ENCODE measurements at regions not wholly inside any gene's neighbourhood (a gene's known extent, or its start where the extent isn't known, plus 50 kb on each side); places are given as distances from the start of the nearest gene placed in this dataset.

- no peaks in the 10 kb centered on the region for H3K9me3 Mint-ChIP-seq
- intact Hi-C loops (cut with micrococcal nuclease) = no loop called here
Measured at GRCh38 chr4:17329046-17329445, 182.8 kb downstream of the QDPR start.

GRCh38 chr4:17328141-17328815 lies 183.6 kb downstream of the QDPR start:
- Mint-ChIP-seq H3K4me1 (peaks cover 22% of the 10 kb centered on the region), H3K27me3 (no peaks in the 10 kb centered on the region), H3K4me3 (no peak overlapping the region), H3K27ac (no peak overlapping the region), H3K9me3 (no peaks in the 10 kb centered on the region), H3K36me3 (ENCODE audit: low read depth) (no peaks in the 10 kb centered on the region)
- intact Hi-C loops (cut with micrococcal nuclease) = no loop called here
- DNase-seq = peak; percentile 20

More at GRCh38 chr4:17329046-17329445, 182.8 kb downstream of the QDPR start:
- H3K27me3 Mint-ChIP-seq = no peaks in the 10 kb centered on the region
- no peak overlapping the region for H3K27ac Mint-ChIP-seq
- peaks cover 21% of the 10 kb centered on the region for H3K4me1 Mint-ChIP-seq
- peak; percentile 32 for DNase-seq
- no peaks in the 10 kb centered on the region for H3K36me3 Mint-ChIP-seq (ENCODE audit: low read depth)
- H3K4me3 Mint-ChIP-seq = no peak overlapping the region

- intact Hi-C loops (cut with micrococcal nuclease) = no loop called here
- Mint-ChIP-seq H3K27me3 (no peaks in the 10 kb centered on the region), H3K4me1 (peaks cover 22% of the 10 kb centered on the region)
Measured at GRCh38 chr4:17327591-17327990, 184.3 kb downstream of the QDPR start.

GRCh38 chr4:17326756-17327155 lies 185.1 kb downstream of the QDPR start:
- Mint-ChIP-seq H3K4me1 (peaks cover 22% of the 10 kb centered on the region), H3K9me3 (no peaks in the 10 kb centered on the region), H3K27ac (no peak overlapping the region), H3K36me3 (ENCODE audit: low read depth) (no peaks in the 10 kb centered on the region), H3K4me3 (no peak overlapping the region), H3K27me3 (no peaks in the 10 kb centered on the region)
- intact Hi-C loops (cut with micrococcal nuclease) = no loop called here
- DNase-seq = no peak

More at GRCh38 chr4:17327591-17327990, 184.3 kb downstream of the QDPR start:
- Mint-ChIP-seq H3K36me3 (ENCODE audit: low read depth) (no peaks in the 10 kb centered on the region), H3K9me3 (no peaks in the 10 kb centered on the region), H3K4me3 (no peak overlapping the region), H3K27ac (no peak overlapping the region)
- peak; percentile 35 for DNase-seq

- intact Hi-C loops (cut with micrococcal nuclease) = no loop called here
- Mint-ChIP-seq H3K4me1 (peaks cover 20% of the 10 kb centered on the region), H3K27me3 (no peaks in the 10 kb centered on the region)
Measured at GRCh38 chr4:17325098-17325497, 186.8 kb downstream of the QDPR start.

GRCh38 chr4:17324386-17324830 lies 187.5 kb downstream of the QDPR start:
- intact Hi-C loops (cut with micrococcal nuclease) = loop anchor here (1.0 kb wide), 4 partner anchors 12 to 529 kb away; no protein-coding TSS in a partner anchor
- Mint-ChIP-seq H3K9me3 (no peaks in the 10 kb centered on the region), H3K4me3 (peak overlapping the region; percentile 39), H3K36me3 (ENCODE audit: low read depth) (no peaks in the 10 kb centered on the region), H3K27ac (peak overlapping the region; percentile 48), H3K27me3 (no peaks in the 10 kb centered on the region), H3K4me1 (peaks cover 20% of the 10 kb centered on the region)
- DNase-seq = peak; percentile 84

More at GRCh38 chr4:17325098-17325497, 186.8 kb downstream of the QDPR start:
- no peak overlapping the region for H3K27ac Mint-ChIP-seq
- H3K9me3 Mint-ChIP-seq = no peaks in the 10 kb centered on the region
- no peak overlapping the region for H3K4me3 Mint-ChIP-seq
- DNase-seq = no peak
- no peaks in the 10 kb centered on the region for H3K36me3 Mint-ChIP-seq (ENCODE audit: low read depth)

GRCh38 chr4:17323554-17324385 lies 188.1 kb downstream of the QDPR start:
- H3K4me3 Mint-ChIP-seq = peak overlapping the region; percentile 39
- H3K36me3 Mint-ChIP-seq (ENCODE audit: low read depth) = no peaks in the 10 kb centered on the region
- peaks cover 18% of the 10 kb centered on the region for H3K4me1 Mint-ChIP-seq
- intact Hi-C loops (cut with micrococcal nuclease) = loop anchor here (1.0 kb wide), 4 partner anchors 13 to 528 kb away; no protein-coding TSS in a partner anchor
- no peaks in the 10 kb centered on the region for H3K9me3 Mint-ChIP-seq
- no peak overlapping the region for H3K27ac Mint-ChIP-seq
- DNase-seq = no peak
- no peaks in the 10 kb centered on the region for H3K27me3 Mint-ChIP-seq

- Mint-ChIP-seq H3K27me3 (peaks cover 2% of the 10 kb centered on the region), H3K27ac (no peak overlapping the region), H3K4me3 (no peak overlapping the region), H3K4me1 (peaks cover 15% of the 10 kb centered on the region), H3K9me3 (no peaks in the 10 kb centered on the region), H3K36me3 (ENCODE audit: low read depth) (no peaks in the 10 kb centered on the region)
- intact Hi-C loops (cut with micrococcal nuclease) = no loop called here
- no peak for DNase-seq
Measured at GRCh38 chr4:17322514-17322913, 189.4 kb downstream of the QDPR start.

GRCh38 chr4:17320046-17320445 lies 191.8 kb downstream of the QDPR start:
- Mint-ChIP-seq H3K27me3 (peaks cover 10% of the 10 kb centered on the region), H3K27ac (no peak overlapping the region), H3K9me3 (no peaks in the 10 kb centered on the region), H3K36me3 (ENCODE audit: low read depth) (no peaks in the 10 kb centered on the region), H3K4me1 (peaks cover 11% of the 10 kb centered on the region), H3K4me3 (no peak overlapping the region)
- intact Hi-C loops (cut with micrococcal nuclease) = no loop called here
- DNase-seq = no peak

GRCh38 chr4:17317526-17317925 lies 194.4 kb downstream of the QDPR start:
- intact Hi-C loops (cut with micrococcal nuclease) = no loop called here
- Mint-ChIP-seq H3K4me3 (no peak overlapping the region), H3K27me3 (peaks cover 12% of the 10 kb centered on the region), H3K9me3 (no peaks in the 10 kb centered on the region), H3K36me3 (ENCODE audit: low read depth) (no peaks in the 10 kb centered on the region), H3K4me1 (no peaks in the 10 kb centered on the region), H3K27ac (no peak overlapping the region)
- no peak for DNase-seq

GRCh38 chr4:17316566-17316965 lies 195.3 kb downstream of the QDPR start:
- Mint-ChIP-seq H3K9me3 (no peaks in the 10 kb centered on the region), H3K36me3 (ENCODE audit: low read depth) (no peaks in the 10 kb centered on the region), H3K4me3 (no peak overlapping the region), H3K4me1 (no peaks in the 10 kb centered on the region), H3K27ac (no peak overlapping the region), H3K27me3 (peaks cover 14% of the 10 kb centered on the region)
- DNase-seq = no peak
- intact Hi-C loops (cut with micrococcal nuclease) = no loop called here

- Mint-ChIP-seq H3K27ac (no peak overlapping the region), H3K27me3 (peaks cover 16% of the 10 kb centered on the region), H3K9me3 (no peaks in the 10 kb centered on the region), H3K4me3 (no peak overlapping the region), H3K36me3 (ENCODE audit: low read depth) (no peaks in the 10 kb centered on the region), H3K4me1 (no peaks in the 10 kb centered on the region)
- no peak for DNase-seq
- intact Hi-C loops (cut with micrococcal nuclease) = no loop called here
Measured at GRCh38 chr4:17315459-17315858, 196.4 kb downstream of the QDPR start.

- Mint-ChIP-seq H3K36me3 (ENCODE audit: low read depth) (no peaks in the 10 kb centered on the region), H3K4me3 (no peak overlapping the region), H3K27ac (no peak overlapping the region), H3K9me3 (no peaks in the 10 kb centered on the region), H3K27me3 (peaks cover 23% of the 10 kb centered on the region), H3K4me1 (peaks cover 3% of the 10 kb centered on the region)
- no peak for DNase-seq
- intact Hi-C loops (cut with micrococcal nuclease) = no loop called here
Measured at GRCh38 chr4:17313194-17313593, 198.7 kb downstream of the QDPR start.

- no peak overlapping the region for H3K4me3 Mint-ChIP-seq
- no peak for DNase-seq
Measured at GRCh38 chr4:17310269-17310652, 201.6 kb downstream of the QDPR start.

More at GRCh38 chr4:17310269-17310652, 201.6 kb downstream of the QDPR start:
- Mint-ChIP-seq H3K36me3 (ENCODE audit: low read depth) (no peaks in the 10 kb centered on the region), H3K27ac (no peak overlapping the region), H3K9me3 (peaks cover 4% of the 10 kb centered on the region), H3K27me3 (peaks cover 16% of the 10 kb centered on the region), H3K4me1 (peaks cover 3% of the 10 kb centered on the region)
- intact Hi-C loops (cut with micrococcal nuclease) = no loop called here

Data from activated CD4-positive, alpha-beta T cell treated with anti-CD3 and anti-CD28 coated beads, Interleukin-2, amount 10 ng/mL, durations not matched to agents 24 days and 14 days (primary cell).